Left renal pelvis (tissue), 4 donors: ENCODE measurements at regions not wholly inside any gene's neighbourhood (a gene's known extent, or its start where the extent isn't known, plus 50 kb on each side); places are given as distances from the start of the nearest gene placed in this dataset.

Source experiments
- DNase-seq, 4 donors: peaks; one replicate each; pipeline ENCODE4 v3.0.0-alpha.2; 2013; ENCODE audit warnings: low read depth in 4 of 4, low spot score in 3 of 4

- no peak for DNase-seq
Measured at GRCh38 chr2:187143537-187143936, 294.6 kb upstream of the ZSWIM2 start.

GRCh38 chr2:187139469-187139868 is 290.5 kb upstream of the ZSWIM2 start:
- no peak for DNase-seq

GRCh38 chr2:187138265-187138664 is 289.3 kb upstream of the ZSWIM2 start:
- DNase-seq = no peak

DNA sequence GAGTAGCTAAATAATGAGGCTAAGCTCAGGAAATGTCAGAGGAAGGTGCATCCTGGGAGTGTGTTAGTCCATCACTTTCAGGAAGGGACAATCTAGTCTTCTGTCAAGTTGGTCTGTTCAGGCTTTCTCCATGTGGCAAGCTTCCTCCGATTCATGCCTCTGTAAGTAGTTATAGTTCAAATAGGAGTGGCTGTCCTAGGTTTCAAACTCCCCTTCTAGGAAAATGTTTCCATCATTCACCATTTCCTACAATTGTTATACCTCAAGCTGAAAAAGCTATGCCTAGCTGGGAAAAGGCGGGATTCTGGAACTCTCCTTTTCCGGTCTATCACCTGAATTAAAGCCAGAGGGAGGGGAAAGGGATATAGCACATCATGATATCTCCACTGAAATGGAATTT is 287.7 kb upstream of the ZSWIM2 start:
- DNase-seq = no peak

DNA sequence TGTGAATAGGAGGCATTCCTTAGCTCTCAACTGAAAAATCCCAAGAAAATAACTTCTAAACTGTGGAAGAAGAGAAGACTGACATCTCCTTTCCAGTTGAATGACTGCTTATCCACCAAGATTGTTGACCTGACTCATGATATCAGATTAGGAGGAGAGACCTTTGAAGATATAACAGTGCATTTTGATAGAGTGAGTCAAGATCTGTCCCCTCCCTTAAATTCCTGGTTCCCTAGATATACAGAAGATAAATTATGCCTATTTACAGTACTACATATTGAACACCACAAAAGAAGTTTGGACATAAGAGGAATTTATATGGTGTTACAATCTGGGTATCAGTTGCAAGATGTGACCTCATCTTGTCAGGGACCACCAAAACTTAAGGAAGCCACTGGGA is 285.3 kb upstream of the ZSWIM2 start:
- DNase-seq = no peak

DNA sequence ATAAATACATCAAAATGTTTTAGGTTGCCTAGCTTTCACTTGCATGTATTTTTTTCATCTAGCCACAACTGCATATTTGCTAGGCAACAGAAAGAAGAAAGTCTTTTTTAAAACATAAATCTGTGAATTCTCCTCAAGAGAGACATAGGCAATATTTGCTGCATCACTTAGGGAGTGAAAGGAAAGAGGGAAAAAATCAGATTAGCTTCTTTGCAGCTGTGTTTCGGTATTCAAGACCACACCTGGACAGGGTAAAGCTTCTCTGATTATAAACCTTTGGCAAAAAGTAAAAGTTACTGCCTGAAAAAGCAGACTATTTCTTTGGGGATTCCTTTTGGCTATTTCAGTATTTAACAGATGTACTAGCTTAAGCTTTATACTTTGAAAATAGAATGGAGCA is 280.9 kb upstream of the ZSWIM2 start:
- no peak for DNase-seq

DNA sequence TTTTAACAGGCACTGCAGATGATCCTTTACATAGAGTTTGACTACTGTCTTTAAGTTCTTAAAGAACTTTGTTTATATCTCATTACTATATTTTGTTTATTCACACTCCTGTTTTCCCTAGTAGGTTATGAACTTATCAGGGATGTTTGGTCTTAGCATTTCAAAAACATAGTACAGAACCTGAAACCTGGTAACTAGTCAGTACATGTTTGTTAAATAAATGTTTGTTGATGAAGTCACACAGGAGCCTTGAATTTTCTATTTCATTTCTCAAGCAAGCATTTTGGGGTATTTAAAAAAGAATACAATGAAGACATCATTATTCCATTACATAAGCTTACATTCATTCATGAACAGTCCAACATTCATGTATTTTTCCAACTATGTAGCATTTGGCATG is 280.3 kb upstream of the ZSWIM2 start:
- no peak for DNase-seq

- no peak for DNase-seq
Measured at GRCh38 chr2:187126247-187127005, 277.5 kb upstream of the ZSWIM2 start.

- DNase-seq = no peak
Measured at GRCh38 chr2:187125318-187125717, 276.3 kb upstream of the ZSWIM2 start.

- no peak for DNase-seq
Measured at GRCh38 chr2:187124529-187124928, 275.6 kb upstream of the ZSWIM2 start.

DNA sequence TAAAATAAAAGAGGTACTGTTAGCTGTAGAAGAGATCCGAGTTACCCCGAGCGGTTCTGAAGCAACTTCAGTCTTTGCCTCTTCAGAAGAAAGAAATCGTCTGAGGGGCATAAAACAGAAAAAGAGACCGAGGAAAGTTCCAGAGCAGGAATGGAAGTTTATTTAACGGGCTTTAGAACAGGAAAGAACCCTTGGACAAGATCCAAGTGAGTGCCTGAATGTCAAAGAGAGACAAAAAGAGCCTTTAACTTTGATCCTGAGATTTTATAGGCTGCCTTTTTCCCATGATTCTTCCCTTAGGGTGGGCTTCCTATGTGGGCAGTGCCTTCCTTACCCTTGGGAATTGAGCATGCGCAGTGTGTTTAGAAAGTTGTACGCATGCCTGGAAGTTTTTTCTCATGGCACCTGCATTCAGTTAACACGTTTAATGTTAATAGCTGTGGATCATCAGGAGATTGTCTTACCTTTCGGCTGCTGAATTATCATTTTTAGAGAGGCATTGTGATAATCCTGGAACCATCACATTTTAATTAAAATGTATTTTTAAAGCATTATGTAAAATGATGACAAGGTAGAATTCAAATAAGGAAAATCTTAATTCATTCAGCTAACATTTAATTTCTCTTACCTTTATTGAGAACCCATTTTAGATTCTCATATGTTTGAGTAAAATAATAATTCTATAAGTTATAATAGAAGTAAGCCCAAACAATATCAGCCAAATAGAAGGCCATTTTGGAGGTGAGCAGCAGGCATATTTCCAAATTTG is 269.5 kb upstream of the ZSWIM2 start:
- DNase-seq = no peak

GRCh38 chr2:187117483-187117882 is 268.5 kb upstream of the ZSWIM2 start:
- DNase-seq = no peak

DNA sequence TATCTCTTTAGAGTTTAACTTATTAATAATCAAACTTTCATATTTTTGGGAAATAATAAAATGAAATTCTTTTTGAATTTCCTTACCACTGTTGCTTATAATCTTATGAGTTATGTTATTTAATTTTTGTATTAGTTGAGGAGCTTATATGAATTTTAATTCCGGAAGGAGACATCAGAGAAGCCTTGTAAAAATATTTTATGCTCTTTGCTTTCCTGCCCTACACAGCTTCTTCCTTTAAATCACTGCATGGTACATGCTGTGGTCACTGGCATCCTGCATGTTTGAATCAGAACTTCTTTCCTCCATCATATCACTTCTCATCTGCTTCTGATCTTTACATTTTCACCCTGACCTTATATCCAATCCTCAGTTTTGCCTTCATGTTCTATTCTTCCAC is 266.7 kb upstream of the ZSWIM2 start:
- no peak for DNase-seq

DNA sequence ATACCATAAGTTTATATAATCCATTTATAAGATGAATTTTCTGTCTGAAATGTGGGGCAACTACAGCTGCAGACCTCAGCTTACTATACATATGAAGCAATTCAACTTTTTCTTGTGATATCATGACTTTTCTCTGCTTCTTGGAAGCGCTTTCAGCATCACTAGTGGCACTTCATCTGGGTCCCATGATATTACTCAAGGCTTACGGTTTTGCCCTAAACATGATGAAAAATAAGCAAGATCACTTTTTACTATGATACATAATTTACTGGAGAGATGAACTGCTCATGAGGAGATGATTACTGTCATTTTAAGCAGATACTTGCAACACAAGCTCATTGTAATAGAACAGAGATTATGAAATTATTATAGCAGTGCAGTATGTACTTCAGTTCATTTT is 258.0 kb upstream of the ZSWIM2 start:
- no peak for DNase-seq

DNA sequence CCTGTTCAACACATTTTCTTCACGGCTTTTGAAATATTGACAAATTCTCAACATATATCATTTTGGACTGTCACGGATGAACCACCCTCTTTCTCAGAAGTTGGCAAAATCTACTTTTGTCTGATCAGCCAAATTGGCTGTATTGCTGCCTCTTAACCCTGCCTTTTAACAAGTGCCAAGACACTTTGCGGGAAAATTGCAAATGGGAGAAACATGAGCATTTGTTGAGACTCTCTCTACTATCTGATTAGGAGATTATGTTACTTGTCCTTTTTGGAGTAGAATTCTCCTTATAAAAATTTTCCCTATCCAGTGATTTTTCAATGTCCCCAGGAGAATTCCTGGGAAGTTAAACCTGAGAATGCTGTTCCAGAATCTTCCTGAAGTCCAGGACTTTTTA is 256.2 kb upstream of the ZSWIM2 start:
- no peak for DNase-seq

DNA sequence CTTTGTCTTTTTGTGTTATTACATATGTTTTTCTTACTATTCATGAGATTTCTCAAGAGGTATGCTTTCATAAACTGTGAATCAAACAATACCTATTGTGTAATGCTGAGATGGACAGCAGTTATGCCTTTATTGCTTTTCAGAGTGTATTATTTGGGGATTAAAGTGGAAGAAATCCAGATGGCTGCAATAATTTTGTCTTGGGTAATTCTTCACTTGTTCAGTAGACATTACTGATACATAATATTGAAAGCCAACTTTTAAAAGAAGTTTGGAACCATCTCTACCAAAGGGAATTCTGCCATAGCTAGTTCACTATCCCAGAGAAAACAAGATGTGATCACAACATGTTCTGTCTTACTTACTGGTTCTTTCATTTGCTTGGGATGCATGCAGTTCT is 253.4 kb upstream of the ZSWIM2 start:
- DNase-seq = no peak

- DNase-seq = no peak
Measured at GRCh38 chr2:187098154-187098553, 249.2 kb upstream of the ZSWIM2 start.

GRCh38 chr2:187093771-187094412 is 244.9 kb upstream of the ZSWIM2 start:
- no peak for DNase-seq

DNA sequence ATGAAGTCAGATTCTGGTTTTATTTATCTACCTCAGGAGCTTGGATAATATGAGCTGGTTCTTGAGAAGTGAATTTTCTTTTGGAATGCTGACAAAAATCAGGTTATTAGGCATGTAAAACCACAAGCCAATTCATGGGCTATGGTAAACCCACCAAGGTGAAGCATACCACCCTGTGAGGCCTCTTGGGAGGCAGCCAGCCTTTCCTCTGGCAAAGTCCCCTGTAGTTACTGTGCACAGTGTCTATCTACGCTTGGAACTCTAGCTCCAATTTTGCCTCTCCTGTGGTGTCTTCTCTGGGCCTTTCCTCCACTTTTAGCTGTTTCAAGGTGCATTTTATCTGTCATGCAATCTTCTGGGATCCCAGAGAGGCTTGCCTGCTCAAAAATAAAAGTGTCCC is 242.7 kb upstream of the ZSWIM2 start:
- no peak for DNase-seq

DNA sequence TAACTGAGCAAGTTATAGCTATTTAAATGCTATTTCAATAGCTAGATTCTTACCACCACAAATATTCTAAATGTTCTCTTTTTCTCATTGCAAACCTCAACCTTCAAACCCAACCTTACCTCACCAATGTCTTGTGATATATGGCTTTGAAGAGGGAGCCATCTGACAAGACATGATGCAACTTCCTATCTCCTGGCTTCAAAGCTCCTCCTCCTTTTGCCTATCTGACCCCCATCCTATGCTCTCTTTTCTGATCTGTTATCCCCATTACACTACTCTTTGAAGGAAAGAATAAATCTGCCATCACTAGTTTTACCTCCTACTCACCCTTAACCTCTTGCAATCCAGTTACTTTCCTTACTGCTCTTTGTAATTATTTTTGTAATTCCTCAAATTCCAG is 235.6 kb upstream of the ZSWIM2 start:
- DNase-seq = no peak

GRCh38 chr2:187081461-187081860 is 232.5 kb upstream of the ZSWIM2 start:
- no peak for DNase-seq

DNA sequence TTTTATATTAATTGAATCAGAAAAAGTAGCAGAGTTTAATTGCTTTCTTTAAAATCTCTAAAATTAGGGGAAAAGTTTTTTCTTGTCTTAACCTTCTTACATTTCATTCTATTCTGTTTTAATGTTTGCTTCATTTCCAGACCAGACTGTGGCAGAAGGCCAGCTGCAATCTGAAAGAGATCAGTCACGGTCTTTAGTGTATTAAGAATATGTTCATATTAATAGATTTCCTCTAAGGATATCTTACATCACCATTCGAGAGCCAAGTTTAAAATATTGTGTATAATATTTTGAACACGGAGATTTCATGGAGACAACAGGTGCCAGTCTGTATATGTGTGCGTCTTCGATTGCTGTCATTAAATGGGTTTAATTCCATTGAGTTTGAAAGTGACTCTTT is 230.9 kb upstream of the ZSWIM2 start:
- DNase-seq = no peak
